ENCODE measurements at regions not wholly inside any gene's neighbourhood (a gene's known extent, or its start where the extent isn't known, plus 50 kb on each side); places are given as distances from the start of the nearest gene placed in this dataset.
"Not testable (repeated sequence)": the region's sequence is repeated elsewhere in the genome, so short reads cannot be mapped to it uniquely, and the experiment has no call there.

DNA sequence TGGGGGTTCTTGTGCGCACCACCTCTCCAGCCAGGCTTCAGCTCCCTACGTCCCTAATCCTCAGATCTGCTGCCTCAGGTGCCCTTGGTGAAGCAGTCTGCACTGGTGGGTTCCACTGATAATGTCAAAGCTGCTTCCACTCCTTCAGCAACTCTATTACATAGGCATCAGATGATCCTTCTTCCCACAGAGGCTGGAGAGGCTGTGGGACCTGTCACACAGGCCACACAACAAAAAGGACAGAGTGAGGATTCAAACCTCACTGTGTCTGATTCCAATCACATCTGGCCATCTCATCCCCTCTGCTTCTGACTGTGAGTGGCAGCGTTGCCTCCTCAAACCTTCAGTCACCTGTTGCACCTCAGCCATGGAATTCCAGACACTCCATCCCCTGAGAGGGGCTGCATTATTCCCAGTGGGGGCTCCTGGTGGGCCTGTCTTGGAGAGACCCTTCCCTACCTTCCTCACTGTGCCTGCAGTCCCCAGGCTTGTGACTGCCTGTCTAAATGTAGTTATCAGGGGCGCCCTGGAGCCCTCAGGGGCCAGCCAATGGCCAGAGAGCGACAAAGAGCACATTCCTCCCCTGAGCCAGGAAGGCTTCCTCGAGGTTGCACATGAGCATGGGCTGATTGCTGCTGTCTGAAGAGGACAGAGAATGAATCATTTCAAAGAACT, 211.4 kb upstream of the ECI2 start:
- DNase-seq = no peak

DNA sequence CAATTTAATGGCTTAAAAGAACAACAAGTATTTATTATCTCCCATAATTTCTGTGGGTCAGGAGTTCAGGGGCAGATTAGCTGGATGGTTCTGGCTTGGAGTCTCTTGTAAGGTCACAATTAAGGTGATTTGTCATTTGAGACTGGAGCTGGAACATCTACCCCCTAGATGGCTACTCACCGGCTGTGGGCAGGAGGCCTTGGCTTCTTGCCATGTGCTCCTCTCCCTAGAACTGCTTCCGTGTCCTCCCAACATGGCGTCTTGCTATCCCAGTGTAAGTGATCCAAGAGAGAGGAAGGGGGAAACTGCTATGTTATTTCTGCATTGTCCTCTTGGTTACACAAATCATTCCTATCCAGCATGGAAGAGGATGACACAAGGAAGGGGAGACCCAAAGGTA, 210.2 kb upstream of the ECI2 start:
- no peak for DNase-seq

DNA sequence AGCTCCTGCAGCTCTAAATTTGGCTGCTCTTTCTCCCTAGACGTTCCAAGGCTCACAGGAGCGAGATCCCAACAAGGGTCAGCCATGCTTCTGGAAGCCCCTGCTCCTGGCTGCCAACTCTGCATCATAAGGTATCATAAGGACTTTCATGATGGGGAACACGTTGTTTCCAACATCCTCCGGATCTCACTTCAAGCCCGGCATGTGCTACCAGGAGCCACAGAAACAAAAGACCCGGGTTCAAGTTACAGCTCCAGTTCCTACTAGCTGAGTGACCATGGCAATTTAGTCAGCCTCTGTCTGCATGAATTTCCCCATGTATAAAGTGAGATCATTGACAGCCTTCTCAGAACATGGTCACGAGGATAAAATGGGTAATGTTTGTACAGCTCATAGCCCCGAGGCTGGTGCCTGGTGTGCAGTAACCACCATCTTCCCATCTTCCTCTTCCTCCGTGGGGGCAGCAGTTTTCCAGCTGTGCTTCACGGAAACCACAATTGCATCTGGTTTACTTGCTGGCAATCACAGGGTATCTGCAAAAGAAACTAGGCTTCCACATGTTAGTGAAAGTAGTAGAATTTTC, 209.0 kb upstream of the ECI2 start:
- no peak for DNase-seq

DNA sequence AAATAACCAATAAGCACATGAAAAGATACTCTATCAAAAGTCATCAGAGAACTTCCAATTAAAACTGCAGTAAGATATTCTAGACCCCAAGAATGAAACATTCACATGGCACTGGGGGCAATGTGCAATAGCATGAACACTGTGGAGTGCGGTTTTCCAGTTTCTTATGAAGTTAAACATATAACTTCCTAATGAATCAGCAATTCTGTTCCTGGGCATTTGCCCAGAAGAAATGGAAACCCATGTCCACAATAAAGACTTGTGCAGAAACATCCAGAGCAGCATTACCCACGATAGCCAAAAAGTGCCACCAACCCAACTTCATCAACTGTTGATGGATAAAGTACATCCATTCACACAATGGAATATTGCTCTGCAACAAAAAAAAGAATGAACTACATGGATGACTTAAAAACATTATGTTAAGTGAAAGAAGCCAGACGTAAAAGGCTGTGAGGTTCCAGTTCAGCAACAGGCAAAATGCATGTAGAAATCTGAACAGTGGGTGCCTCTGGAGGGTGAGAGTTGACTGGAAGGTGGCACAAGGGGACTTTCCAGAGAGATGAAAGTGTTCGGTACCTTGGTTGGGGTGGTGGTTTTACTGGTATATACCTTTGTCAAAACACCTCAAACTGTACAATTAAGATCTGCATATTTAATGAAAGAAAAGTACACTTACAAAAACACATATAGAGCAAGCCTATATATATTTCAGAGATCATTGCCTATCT, 207.2 kb upstream of the ECI2 start:
- DNase-seq = no peak

DNA sequence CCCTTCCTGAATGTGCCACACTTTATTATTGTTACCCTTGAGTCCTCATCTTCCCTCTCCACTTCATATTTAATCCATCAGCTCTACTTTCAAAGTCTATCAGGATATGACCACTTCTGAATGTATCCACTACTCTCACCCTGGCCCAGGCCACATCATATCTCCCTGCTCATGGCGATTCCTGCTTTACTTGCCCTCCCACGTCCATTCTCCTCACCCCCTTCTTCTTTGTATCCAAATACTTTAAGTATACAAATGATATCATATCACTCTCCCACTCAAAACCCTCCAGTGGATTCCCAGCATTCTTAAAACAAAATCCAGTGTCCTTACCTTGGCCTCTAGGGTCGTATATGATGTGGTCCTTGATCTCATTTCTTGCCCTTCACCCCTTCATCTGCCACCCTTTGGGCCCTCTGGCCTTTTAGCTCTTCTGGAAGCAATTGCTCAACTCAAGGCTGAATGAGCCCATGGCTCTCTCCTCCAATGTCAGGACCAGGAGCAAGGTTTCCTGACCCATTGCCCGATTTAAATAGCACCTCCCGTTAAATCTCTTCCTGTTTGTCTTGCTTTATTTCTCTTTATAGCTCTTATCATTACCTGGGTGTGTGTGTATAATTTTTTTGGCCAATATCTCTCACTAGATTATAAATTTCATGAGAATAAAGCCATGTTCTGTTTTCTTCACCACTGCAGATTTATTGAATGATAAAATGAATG, 205.9 kb upstream of the ECI2 start:
- no peak for DNase-seq

DNA sequence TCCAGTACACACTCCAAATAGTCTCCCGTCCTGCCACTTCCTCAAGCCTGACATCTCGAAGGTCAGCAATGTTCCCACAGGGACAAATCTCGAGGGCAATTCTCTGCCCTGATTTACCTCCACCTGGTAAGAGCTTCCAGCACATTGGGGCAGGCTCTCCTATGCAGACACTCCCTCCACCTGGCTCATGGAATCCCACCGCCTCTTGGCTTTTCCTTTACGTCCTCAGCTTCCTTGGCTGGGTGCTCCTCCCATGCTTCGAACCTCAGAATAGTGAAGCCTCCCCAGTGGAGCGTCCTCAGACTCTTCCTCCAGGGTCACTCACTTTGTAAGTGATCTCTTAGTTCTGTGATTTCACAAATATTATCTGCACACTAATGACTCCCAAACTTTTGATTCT, 205.2 kb upstream of the ECI2 start:
- DNase-seq = no peak

DNA sequence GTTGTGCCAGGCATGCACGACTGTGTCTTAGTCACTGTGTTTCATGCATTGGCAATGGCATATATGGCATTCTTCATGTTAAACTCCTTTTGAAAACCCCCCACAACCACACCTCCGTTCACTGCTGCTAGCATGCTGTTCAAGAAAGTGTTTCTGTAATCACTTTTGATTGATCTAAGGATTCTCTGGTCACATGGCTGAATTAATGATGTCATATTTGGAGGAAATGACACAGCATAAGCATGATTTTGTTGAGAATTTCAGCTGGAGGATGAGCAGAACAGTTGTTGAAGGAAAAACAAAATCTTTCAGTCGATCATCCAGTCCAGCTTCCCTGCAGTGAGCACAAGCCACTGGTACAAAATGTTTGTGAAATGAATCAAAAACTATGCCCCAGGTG, 203.5 kb upstream of the ECI2 start:
- DNase-seq = no peak

DNA sequence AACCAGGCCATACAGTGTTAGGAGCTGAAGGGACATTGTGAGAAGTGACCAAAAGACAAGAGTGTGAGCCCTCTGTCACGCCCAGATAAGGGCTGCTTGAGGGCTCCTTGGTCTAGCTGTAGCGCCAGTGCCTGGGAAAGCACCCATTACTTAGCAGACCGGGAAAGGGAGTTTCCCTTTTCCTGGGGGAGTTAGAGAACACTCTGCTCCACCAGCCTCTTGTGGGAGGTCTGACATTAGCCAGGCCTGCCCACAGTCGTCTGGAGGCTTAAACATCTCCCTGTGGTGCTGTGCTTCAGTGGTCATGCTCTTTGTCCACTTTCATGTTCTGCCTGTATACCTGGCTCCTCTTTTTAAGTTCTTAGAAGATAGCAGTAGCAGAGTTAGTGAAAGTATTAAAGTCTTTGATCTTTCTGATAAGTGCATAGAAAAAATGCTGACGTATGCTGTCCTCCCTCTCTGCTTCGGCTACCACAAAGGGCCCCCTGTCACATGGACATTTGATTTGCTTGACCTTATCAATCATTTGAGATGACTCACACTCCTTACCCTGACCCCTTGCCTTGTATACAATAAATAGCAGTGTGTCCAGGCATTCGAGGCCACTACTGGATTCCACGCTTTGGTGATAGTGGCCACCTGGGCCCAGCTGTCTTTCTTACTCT, 201.5 kb upstream of the ECI2 start:
- no peak for DNase-seq

DNA sequence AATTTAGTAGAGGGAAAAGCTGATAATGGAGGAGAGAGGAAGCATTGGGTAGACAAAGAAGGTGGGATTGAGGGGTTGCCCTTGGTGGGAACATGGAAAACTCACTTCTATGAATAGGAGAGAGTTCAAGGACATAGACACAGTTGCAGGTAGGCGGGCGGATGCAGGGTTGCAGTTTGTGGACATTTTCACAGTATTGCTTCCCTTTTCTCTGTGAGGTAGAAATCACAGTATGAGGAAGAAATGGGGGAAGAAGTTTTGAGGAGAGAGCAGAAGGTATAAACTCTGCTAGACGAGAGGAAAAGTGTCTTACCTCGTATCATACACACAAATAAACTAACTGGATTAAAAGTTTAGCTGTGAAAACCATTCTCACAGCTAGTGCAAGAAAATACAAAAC, 200.7 kb upstream of the ECI2 start:
- DNase-seq = no peak

DNA sequence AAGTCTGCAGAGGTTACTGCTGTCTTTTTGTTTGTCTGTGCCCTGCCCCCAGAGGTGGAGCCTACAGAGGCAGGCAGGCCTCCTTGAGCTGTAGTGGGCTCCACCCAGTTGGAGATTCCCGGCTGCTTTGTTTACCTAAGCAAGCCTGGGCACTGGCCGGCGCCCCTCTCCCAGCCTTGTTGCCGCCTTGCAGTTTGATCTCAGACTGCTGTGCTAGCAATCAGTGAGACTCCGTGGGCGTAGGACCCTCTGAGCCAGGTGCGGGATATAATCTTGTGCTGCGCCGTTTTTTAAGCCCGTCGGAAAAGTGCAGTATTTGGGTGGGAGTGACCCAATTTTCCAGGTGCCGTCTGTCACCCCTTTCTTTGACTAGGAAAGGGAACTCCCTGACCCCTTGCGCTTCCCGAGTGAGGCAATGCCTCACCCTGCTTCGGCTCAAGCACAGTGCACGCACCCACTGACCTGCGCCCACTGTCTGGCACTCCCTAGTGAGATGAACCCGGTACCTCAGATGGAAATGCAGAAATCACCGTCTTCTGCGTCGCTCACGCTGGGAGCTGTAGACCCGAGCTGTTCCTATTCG, 198.9 kb upstream of the ECI2 start:
- DNase-seq = not testable (repeated sequence)

DNA sequence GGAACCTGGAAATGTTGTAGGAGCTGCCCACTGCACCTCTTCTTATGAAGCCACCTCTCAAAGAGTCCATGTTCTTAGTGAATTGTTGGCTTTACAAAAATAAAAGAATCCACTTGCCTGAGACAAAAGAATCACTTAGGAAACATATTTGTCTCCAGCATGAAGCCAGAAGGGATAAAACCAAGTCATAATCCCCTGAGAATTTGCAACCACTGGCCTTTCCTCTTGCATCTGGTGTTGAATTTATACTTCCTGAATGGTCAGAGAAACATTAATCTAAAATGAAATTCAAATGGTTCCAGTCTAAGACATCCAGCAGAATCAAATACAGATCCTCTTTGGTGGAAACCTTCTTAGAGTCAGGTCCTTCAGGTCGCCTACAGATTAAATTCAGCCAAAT, 192.5 kb upstream of the ECI2 start:
- DNase-seq = no peak

DNA sequence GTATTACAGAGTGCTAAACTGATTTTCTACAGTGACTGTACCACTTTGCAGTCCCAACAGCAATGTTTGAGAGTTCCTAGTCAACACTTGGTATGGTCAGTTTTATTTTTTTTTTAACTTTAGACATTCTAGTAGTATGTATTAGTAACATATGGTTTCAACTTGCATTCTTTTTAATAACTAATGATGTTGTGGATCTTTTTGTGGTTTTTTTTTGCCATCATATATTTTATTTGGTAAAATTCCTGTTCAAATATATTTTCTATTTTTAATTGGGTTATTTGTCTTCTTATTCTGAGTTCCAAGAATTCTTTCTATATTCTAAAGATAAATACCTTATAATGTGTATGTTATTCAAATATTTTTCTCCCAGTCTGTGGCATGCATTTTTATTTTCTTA, 189.4 kb upstream of the ECI2 start:
- DNase-seq = no peak

DNA sequence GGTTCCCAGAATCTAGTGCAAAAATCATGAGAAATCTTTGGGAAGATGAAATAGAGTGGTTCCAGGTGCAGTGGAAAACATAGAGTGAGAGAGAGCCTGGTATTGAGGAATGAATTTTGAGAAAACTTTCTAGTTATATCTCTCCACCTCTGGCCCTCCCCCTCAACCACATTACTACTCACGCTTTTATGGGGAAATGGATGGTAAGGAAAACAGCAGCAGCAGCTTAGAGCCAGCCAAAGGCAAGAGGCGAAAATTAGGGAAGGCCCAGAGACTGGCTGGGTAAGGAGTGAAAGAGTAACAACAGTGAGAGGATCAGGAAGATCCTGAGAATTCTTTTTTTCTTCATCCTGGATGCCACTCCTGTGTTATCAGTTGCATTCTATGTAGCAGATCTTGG, 187.9 kb upstream of the ECI2 start:
- no peak for DNase-seq

DNA sequence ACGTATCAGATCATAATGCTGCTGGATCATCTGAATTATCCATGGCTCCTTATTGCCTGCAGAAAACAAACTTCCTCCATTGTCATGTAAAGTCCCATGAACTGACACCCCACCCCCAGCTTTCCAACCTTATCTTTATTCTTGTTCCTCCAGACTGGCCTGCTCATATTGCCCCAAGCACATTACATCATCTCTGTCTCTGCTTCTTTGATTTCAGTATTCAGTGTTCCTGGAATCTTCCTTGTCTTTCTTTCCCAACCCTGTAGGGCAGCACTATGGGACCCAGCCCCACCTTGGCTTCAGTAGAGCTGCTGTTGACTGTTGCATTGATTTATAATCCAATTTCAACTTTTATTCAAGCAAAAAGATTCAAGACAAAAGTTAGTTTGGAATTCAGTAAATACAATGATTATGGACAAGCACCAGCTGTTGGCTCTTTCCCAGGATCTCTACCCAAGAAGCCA, 187.5 kb upstream of the ECI2 start:
- DNase-seq = no peak

DNA sequence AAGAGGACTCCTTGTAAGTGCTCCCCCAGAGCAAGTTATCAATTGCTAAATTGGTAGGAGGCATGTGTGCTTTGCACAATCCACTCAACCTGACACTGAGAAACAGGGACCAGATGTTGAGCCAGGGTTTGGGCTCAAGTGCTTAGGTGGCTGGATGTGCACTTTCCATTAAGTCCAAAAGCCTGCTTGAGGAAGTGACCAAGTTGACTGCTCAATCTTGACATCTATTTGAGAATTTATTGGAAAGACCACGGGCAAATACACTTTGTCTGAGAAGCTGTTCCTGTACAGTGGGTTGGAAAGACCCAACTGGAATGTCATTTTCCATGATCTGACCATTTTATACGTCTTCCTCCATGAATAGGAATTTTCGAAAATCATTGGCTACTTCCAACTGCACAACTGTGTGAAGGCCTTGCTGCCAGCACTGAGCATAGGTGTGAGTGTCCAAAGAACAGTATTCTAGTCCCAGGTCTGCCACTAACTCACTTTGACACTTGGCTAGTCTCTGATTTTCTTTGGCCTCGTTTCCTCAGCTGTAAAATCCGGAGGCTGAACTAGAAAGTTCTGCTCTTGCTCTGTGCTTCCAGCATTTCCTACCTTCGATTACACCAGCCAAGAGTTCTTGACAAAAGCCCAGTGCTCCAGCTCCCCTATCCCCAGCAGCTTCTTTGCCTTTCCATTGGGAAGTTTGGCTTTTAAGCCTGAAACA, 186.9 kb upstream of the ECI2 start:
- DNase-seq = no peak

DNA sequence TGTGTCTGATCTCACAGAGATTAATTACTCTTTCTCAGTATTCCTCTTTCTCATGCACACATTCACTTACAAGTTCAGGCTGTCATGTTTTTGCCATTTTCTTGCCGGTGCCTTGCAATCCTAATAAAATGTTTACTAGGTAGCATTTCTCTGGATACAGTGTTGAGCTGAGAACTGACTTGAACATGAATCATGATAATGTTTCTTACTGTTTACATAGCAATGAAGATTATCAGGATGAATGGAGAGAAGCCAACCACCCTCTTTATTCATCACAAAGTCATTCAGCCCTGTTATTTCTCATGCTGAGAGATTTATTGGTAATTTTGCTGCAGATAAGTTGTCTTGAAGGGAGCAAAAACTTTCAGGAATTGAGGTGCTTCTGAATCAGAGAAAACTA, 185.5 kb upstream of the ECI2 start:
- DNase-seq = no peak

DNA sequence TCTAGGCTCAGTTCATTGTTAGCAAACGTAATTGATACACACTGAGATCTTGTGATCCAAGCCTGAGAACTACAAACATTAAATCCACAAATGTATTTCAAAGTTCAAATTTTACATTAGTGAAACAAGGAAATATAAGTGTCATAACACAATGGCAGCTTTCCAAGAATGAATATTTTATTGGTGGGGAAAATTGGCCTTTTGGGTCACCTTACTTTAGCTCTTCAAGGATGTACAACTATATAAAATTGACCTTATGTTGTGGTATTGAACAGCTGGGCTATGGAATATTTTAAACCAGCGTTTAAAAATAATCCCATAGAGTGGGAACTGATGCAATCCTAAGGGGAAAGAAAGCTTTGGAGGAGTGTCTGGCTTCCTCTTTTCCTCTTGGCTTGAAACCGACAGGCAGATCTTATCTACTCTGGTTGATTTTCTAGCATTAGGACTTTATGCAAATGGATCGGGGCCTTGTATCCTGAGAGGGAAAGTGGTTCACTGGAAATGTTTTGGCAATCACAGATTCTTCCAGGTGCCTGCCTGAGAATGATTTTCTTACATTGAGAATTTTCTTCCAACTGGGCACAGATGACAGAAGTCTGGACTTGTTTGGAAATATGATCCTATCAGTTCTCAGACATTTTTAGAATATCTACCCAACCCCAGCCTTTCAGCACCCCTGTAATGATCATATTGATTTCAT, 184.8 kb upstream of the ECI2 start:
- DNase-seq = no peak

DNA sequence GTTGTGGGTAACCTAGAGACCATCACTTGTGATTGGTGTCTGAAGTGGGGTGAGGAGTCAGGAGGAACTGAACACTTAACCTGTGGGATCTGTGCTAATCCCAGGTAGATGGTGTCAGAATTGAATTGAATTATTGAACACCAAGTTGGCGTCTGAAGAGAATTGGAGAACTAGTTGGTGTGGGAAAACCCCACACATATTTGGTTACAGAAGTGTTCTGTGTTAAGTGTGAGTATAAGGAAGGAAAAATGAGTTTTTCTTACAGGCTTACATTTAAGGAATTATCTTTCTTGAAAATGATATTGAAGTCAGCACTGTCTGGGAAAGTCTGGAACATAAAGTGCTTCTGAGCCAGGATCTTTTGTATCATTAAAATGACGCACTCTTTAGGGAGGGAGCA, 182.9 kb upstream of the ECI2 start:
- DNase-seq = no peak

DNA sequence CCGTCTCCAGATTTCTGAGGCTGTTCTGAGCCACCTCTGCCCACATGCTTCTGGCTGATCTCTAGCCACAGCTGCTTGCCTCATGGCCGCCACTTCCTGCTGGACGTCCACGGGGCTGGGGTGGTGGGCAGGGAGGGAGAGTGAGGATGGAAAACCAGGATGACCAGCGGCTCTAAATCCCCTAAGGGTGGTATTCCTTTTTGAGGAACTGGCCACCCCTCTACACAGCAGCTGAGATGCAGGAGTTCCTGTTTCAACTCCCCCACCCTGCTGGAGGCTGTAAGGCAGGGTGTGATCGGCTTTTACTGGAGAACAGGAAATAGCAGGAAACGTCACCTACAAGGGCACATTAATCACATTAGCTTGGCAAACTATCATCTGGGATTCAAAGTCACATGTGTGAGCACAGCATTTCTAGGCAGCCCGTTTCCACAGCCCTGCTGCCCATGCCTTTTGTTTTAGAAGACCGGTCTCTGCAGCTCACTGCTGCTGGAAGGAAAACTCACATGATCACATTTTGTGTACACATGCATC, 181.6 kb upstream of the ECI2 start:
- DNase-seq = no peak

DNA sequence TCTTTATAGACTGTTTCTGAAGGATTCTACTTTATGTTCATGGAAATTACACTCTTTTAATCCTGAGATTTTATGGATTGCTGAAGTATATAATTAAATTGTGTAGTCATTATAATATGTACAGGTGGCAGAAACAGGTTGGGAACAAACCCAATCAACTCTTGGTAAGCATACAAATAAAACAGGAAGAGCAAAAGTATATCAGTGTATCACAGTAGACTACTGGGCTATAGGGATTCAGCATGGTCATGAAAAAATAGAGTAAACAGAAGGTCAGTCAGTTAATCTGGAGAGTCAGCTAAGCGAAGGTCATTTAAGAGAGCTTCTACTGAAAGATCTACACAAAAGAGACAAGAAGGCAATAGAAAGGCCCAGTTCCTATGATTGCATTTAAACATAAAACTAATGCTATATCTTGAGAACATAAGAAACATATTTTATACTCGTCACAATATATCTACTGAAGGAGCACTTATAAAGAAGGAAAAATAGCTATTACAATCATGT, 178.9 kb upstream of the ECI2 start:
- no peak for DNase-seq
